Pancreas (tissue), 10 donors: ENCODE measurements at regions not wholly inside any gene's neighbourhood (a gene's known extent, or its start where the extent isn't known, plus 50 kb on each side); places are given as distances from the start of the nearest gene placed in this dataset.
A peak's percentile ranks its signal among the peaks of the same experiment; 100 is the strongest.

ENCODE experiments used
- ATAC-seq, 4 donors: fragments of 200-7000 bp; cut with Tn5 transposase; one replicate each; pipeline versions ENCODE4 v1.8.0 to v1.9.1; 2020; ENCODE audit warnings: mild to moderate bottlenecking in 4 of 4, moderate library complexity in 4 of 4
- DNase-seq, 6 donors: peaks; one replicate each; pipeline ENCODE4 v3.0.0-alpha.2; 2020
- FAIRE-seq: peaks from 2 replicates; lab custom pipeline; 2012; peaks lifted over from hg19 to GRCh38; lab: Jason Lieb, UNC
- H3K27ac ChIP-seq, 4 donors: fragments of 200-600 bp; sonication (generic); 1 replicate in 3 of 4; 2 replicates in 1 of 4; pipeline versions ENCODE4 v1.5.0 to v1.8.0; 2020
- H3K27me3 ChIP-seq, 4 donors: fragments of 200-600 bp; one replicate each; pipeline ENCODE4 v1.8.0; 2021
- H3K36me3 ChIP-seq, 3 donors: fragments of 200-600 bp; sonication (generic) in 1 of 3; one replicate each; pipeline versions ENCODE4 v1.5.0 to v1.8.0; 2020 to 2021
- H3K4me1 ChIP-seq, 3 donors: fragments of 200-600 bp; one replicate each; pipeline ENCODE4 v1.8.0; 2021
- H3K4me3 ChIP-seq, 4 donors: fragments of 200-600 bp; sonication (generic) in 2 of 4; one replicate each; pipeline versions ENCODE4 v1.5.0 to v1.8.0; 2020 to 2021
- H3K9me3 ChIP-seq, 4 donors: fragments of 200-600 bp; one replicate each; pipeline ENCODE4 v1.8.0; 2021
- WGBS, 2 donors: extraction: QIAGEN DNeasy Blood & Tissue Kit; methylation state at CpG; one replicate each; pipeline ENCODE4 v1.1.7; 2013; 5-methylcytosine and 5-hydroxymethylcytosine counted together
- intact Hi-C, 3 donors: fragments of 100-400 bp; cut with DNase I; formaldehyde crosslinking; loops; one replicate each; pipeline versions ENCODE4 v1.11.1 to v1.14.2; 2022
- TF ChIP-seq, protein P1 (sequence below), 4 donors: fragments of 200-600 bp; sonication (generic) in 3 of 4; IDR thresholded peaks; one replicate each; pipeline versions ENCODE4 v1.5.0 to v1.8.0; 2021; ENCODE audit warnings: antibody characterized with exemption in 4 of 4
- donor health status: healthy with polysubstance abuse.
- donor health status: DM: no; HTN: no; CAD: no; lungs with moderate emphysema.
- donor health status: DM: no; HTN: no; CAD: no.
- donor health status: control.
- donor health status: control.
- donor health status: Bipolar disorder and iron deficiency.
- donor health status: DM: yes; HTN: yes; CAD: no.
- donor health status: DM: no; HTN: no; CAD: no.
- donor health status: DM: no; HTN: no; CAD: no.
- donor health status: DM: yes; HTN: yes; CAD: no.

GRCh38 chr1:147077936-147078605, 94.2 kb downstream of the PRKAB2 start:
- Histone ChIP-seq H3K9me3 (no peaks in the 10 kb centered on the region), H3K36me3 (no peaks in the 10 kb centered on the region), H3K4me3 (peak overlapping the region in 1 of 4 donors; percentile 34), H3K27ac (no peak overlapping the region), H3K4me1 (no peaks in the 10 kb centered on the region), H3K27me3 (peaks cover 4 to 51% (median 11%) of the 10 kb centered on the region in 4 donors)
- DNase-seq (peak in 1 of 6 donors; percentile 64), FAIRE-seq (no peak), ATAC-seq (no peak)
- intact Hi-C loops = no loop called here
- TF ChIP-seq, protein P1, sequence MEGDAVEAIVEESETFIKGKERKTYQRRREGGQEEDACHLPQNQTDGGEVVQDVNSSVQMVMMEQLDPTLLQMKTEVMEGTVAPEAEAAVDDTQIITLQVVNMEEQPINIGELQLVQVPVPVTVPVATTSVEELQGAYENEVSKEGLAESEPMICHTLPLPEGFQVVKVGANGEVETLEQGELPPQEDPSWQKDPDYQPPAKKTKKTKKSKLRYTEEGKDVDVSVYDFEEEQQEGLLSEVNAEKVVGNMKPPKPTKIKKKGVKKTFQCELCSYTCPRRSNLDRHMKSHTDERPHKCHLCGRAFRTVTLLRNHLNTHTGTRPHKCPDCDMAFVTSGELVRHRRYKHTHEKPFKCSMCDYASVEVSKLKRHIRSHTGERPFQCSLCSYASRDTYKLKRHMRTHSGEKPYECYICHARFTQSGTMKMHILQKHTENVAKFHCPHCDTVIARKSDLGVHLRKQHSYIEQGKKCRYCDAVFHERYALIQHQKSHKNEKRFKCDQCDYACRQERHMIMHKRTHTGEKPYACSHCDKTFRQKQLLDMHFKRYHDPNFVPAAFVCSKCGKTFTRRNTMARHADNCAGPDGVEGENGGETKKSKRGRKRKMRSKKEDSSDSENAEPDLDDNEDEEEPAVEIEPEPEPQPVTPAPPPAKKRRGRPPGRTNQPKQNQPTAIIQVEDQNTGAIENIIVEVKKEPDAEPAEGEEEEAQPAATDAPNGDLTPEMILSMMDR (IDR thresholded peaks at IDR 0.05) = no peak
- 9% methylated on average over 36 to 37 of the region's 37 CpGs for WGBS, 2 donors

DNA sequence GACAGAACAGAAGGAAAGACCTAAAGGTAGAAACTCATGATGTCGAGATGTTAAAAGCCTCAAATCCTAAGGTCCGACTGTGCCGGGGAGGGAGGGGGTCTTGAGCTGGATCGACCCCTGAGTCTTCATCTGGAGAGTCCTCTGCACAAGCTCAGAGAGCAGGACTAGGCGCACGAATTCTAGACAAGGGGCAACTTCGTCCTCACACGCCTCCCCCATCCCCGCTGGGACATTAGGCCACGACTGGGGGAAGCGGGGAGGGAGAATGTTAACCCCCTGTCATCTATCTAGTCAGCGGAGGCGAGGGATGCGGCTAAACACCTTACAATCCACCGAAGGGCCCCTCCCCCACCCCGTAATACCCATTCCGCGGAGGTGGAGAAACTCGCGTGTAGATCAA, 94.7 kb downstream of the PRKAB2 start:
- H3K4me3 ChIP-seq = no peak overlapping the region
- no peaks in the 10 kb centered on the region for H3K9me3 ChIP-seq
- 24% methylated on average over 20 of the region's 20 CpGs for WGBS, 2 donors
- TF ChIP-seq, protein P1 (IDR thresholded peaks at IDR 0.05) = no peak
- H3K27me3 ChIP-seq = peaks cover 4 to 45% (median 11%) of the 10 kb centered on the region in 4 donors
- H3K36me3 ChIP-seq = no peaks in the 10 kb centered on the region
- FAIRE-seq (no peak), ATAC-seq (no peak), DNase-seq (no peak)
- intact Hi-C loops = no loop called here
- H3K4me1 ChIP-seq = no peaks in the 10 kb centered on the region
- H3K27ac ChIP-seq = no peak overlapping the region

DNA sequence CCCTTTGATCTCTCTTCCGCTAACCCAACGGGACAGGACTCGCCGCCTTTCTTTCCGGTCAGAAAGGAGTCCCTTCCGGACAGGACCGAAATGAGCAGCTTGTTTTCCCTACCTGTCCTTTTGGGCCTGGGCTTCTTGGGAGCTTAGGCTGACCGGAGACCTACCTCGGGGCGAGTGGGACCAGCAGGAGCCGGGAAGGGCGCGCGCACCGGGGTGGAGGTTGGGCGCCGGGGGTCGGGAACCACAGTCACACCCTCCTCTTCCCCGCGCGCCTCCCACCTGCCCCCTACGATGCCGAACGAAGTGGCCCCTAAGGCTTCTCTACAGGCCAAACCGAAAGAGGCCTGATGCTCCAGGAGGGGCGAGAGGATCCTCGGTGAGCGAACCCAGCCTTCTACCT, 95.2 kb downstream of the PRKAB2 start:
- H3K4me1 ChIP-seq = no peaks in the 10 kb centered on the region
- H3K27ac ChIP-seq = no peak overlapping the region
- DNase-seq (peak in 1 of 6 donors; percentile 43), FAIRE-seq (no peak), ATAC-seq (no peak)
- intact Hi-C loops = no loop called here
- TF ChIP-seq, protein P1 (IDR thresholded peaks at IDR 0.05) = no peak
- H3K4me3 ChIP-seq = no peak overlapping the region
- 38 to 40% methylated on average over 28 of the region's 28 CpGs for WGBS, 2 donors
- no peaks in the 10 kb centered on the region for H3K36me3 ChIP-seq
- no peaks in the 10 kb centered on the region for H3K9me3 ChIP-seq
- H3K27me3 ChIP-seq = peaks cover 4 to 41% (median 11%) of the 10 kb centered on the region in 4 donors

DNA sequence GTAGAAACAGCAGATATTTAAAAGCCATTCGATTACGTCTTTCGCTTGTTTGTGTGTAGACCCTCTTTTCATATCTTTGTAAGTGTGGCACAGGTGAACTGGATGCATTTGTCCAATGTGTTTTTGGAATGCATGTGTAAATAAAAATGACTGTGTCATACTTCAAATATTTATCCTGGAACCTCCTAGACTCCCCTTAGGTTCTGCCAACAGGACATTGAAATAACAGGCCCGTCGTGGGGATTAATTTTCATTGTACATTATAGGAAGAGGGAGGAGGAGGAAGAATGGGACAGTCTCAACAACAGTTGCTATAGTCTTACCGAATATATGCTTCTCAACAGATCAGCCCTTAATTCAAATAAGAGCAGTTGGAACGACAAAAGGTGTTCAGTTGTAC, 95.8 kb downstream of the PRKAB2 start:
- peaks cover 3 to 37% (median 8%) of the 10 kb centered on the region in 4 donors for H3K27me3 ChIP-seq
- DNase-seq (no peak), FAIRE-seq (no peak), ATAC-seq (no peak)
- H3K36me3 ChIP-seq = no peaks in the 10 kb centered on the region
- no peak overlapping the region for H3K4me3 ChIP-seq
- TF ChIP-seq, protein P1 (IDR thresholded peaks at IDR 0.05) = no peak
- H3K27ac ChIP-seq = no peak overlapping the region
- WGBS, 2 donors = 64 to 75% methylated on average over 7 of the region's 7 CpGs
- intact Hi-C loops = no loop called here
- no peaks in the 10 kb centered on the region for H3K9me3 ChIP-seq
- no peaks in the 10 kb centered on the region for H3K4me1 ChIP-seq
